Esophagus squamous epithelium (tissue), 5 donors: ENCODE measurements at regions not wholly inside any gene's neighbourhood (a gene's known extent, or its start where the extent isn't known, plus 50 kb on each side); places are given as distances from the start of the nearest gene placed in this dataset.
A peak's percentile ranks its signal among the peaks of the same experiment; 100 is the strongest.

ENCODE experiments used
- DNase-seq: peaks from one replicate; lab custom pipeline; 2025; lab: John Stamatoyannopoulos, UW
- H3K27ac ChIP-seq, 4 donors: fragments of 200-600 bp; sonication (generic); one replicate each; pipeline ENCODE4 v1.5.1; 2016 to 2019; ENCODE audit warnings: mild to moderate bottlenecking in 1 of 4
- H3K27me3 ChIP-seq, 4 donors: fragments of 200-600 bp; sonication (generic); 1 replicate in 3 of 4; 2 replicates in 1 of 4; pipeline versions ENCODE4 v1.5.1 to v1.6.0; 2017 to 2021; ENCODE audit warnings: antibody characterized with exemption in 1 of 4
- H3K36me3 ChIP-seq, 3 donors: fragments of 200-600 bp; sonication (generic); one replicate each; pipeline ENCODE4 v1.5.1; 2016 to 2019
- H3K4me1 ChIP-seq, 3 donors: fragments of 200-600 bp; sonication (generic); one replicate each; pipeline ENCODE4 v1.5.1; 2017 to 2019
- H3K4me3 ChIP-seq, 4 donors: fragments of 200-600 bp; sonication (generic); 1 replicate in 3 of 4; 2 replicates in 1 of 4; pipeline ENCODE4 v1.5.1; 2016 to 2019; ENCODE audit warnings: mild to moderate bottlenecking in 2 of 4, moderate library complexity in 1 of 4
- H3K9me3 ChIP-seq, 3 donors: fragments of 200-600 bp; sonication (generic); one replicate each; pipeline ENCODE4 v1.5.1; 2016 to 2019
- CTCF ChIP-seq, 6 experiments: fragments of 450-650 bp in 4 of 6; fragments of 200-600 bp in 2 of 6; sonication (generic) in 2 of 6; IDR thresholded peaks; one replicate each; pipeline ENCODE4 v1.5.1; 2016 to 2019; ENCODE audit warnings: antibody characterized with exemption in 6 of 6, mild to moderate bottlenecking in 4 of 6, moderate library complexity in 4 of 6
- POLR2A ChIP-seq, 4 donors: fragments of 450-650 bp; IDR thresholded peaks; one replicate each; pipeline ENCODE4 v1.6.1; 2017; ENCODE audit warnings: antibody characterized with exemption in 4 of 4, mild to moderate bottlenecking in 4 of 4, moderate library complexity in 3 of 4
- WGBS, 2 donors: methylation state at CpG; one replicate each; pipeline ENCODE4 v1.1.5; 2018; 5-methylcytosine and 5-hydroxymethylcytosine counted together
- intact Hi-C: fragments of 100-400 bp; cut with DNase I; formaldehyde crosslinking; loops from one replicate; pipeline ENCODE4 v1.15.0; 2022
- donor health status: DM: yes; HTN: yes; CAD: no.

- no peaks in the 10 kb centered on the region for H3K27me3 ChIP-seq
- intact Hi-C loops: no loop called here
- H3K4me1 ChIP-seq: peaks cover 0 to 32% (median 18%) of the 10 kb centered on the region in 3 donors
- 27 to 34% methylated on average over 7 of the region's 7 CpGs for WGBS, 2 donors
- H3K4me3 ChIP-seq: no peak overlapping the region
- no peaks in the 10 kb centered on the region for H3K36me3 ChIP-seq
- no peak for DNase-seq
- no peak for TF ChIP-seq CTCF (IDR thresholded peaks at IDR 0.05)
- no peak for TF ChIP-seq POLR2A (IDR thresholded peaks at IDR 0.05)
- H3K9me3 ChIP-seq: peaks cover 0 to 8% (median 4%) of the 10 kb centered on the region in 3 donors
- H3K27ac ChIP-seq: peak overlapping the region; percentile 70 to 84 (median 80)
Observed at GRCh38 chr6:3592371-3592941, 135.6 kb upstream of the SLC22A23 start.

GRCh38 chr6:3591970-3592369 is 135.1 kb upstream of the SLC22A23 start:
- H3K27me3 ChIP-seq: no peaks in the 10 kb centered on the region
- no peak for TF ChIP-seq POLR2A (IDR thresholded peaks at IDR 0.05)
- no peak for TF ChIP-seq CTCF (IDR thresholded peaks at IDR 0.05)
- 29% methylated on average over 1 of the region's 1 CpG for WGBS, 2 donors
- H3K36me3 ChIP-seq: no peaks in the 10 kb centered on the region
- H3K4me3 ChIP-seq: no peak overlapping the region
- intact Hi-C loops: no loop called here
- H3K4me1 ChIP-seq: peaks cover 0 to 32% (median 18%) of the 10 kb centered on the region in 3 donors
- peaks cover 0 to 13% (median 8%) of the 10 kb centered on the region in 3 donors for H3K9me3 ChIP-seq
- H3K27ac ChIP-seq: peak overlapping the region in 3 of 4 donors; percentile 62 to 84 (median 74)
- no peak for DNase-seq

- peaks cover 0 to 26% (median 12%) of the 10 kb centered on the region in 3 donors for H3K4me1 ChIP-seq
- H3K27me3 ChIP-seq: no peaks in the 10 kb centered on the region
- H3K4me3 ChIP-seq: no peak overlapping the region
- H3K9me3 ChIP-seq: peaks cover 0 to 13% (median 12%) of the 10 kb centered on the region in 3 donors
- no peak for DNase-seq
- intact Hi-C loops: no loop called here
- TF ChIP-seq POLR2A (IDR thresholded peaks at IDR 0.05) (no peak), CTCF (IDR thresholded peaks at IDR 0.05) (no peak)
- no peak overlapping the region for H3K27ac ChIP-seq
- no peaks in the 10 kb centered on the region for H3K36me3 ChIP-seq
Observed at GRCh38 chr6:3587660-3588059, 130.8 kb upstream of the SLC22A23 start.

GRCh38 chr6:3585320-3585935 is 128.6 kb upstream of the SLC22A23 start:
- peaks cover 0 to 13% (median 12%) of the 10 kb centered on the region in 3 donors for H3K9me3 ChIP-seq
- H3K27ac ChIP-seq: peak overlapping the region in 2 of 4 donors; percentile 6 to 37
- H3K4me3 ChIP-seq: no peak overlapping the region
- peaks cover 0 to 10% (median 6%) of the 10 kb centered on the region in 3 donors for H3K4me1 ChIP-seq
- DNase-seq: no peak
- intact Hi-C loops: no loop called here
- 55 to 59% methylated on average over 5 of the region's 5 CpGs for WGBS, 2 donors
- TF ChIP-seq POLR2A (IDR thresholded peaks at IDR 0.05) (no peak), CTCF (IDR thresholded peaks at IDR 0.05) (no peak)
- no peaks in the 10 kb centered on the region for H3K36me3 ChIP-seq
- H3K27me3 ChIP-seq: no peaks in the 10 kb centered on the region

GRCh38 chr6:3584606-3585005 is 127.8 kb upstream of the SLC22A23 start:
- TF ChIP-seq POLR2A (IDR thresholded peaks at IDR 0.05) (no peak), CTCF (IDR thresholded peaks at IDR 0.05) (no peak)
- no peaks in the 10 kb centered on the region for H3K36me3 ChIP-seq
- peaks cover 0 to 13% (median 12%) of the 10 kb centered on the region in 3 donors for H3K9me3 ChIP-seq
- peaks cover 0 to 10% (median 6%) of the 10 kb centered on the region in 3 donors for H3K4me1 ChIP-seq
- 65 to 67% methylated on average over 4 of the region's 4 CpGs for WGBS, 2 donors
- no peaks in the 10 kb centered on the region for H3K27me3 ChIP-seq
- no peak overlapping the region for H3K4me3 ChIP-seq
- H3K27ac ChIP-seq: no peak overlapping the region
- no peak for DNase-seq
- intact Hi-C loops: no loop called here
